Neutrophil (primary cell): ENCODE measurements at regions not wholly inside any gene's neighbourhood (a gene's known extent, or its start where the extent isn't known, plus 50 kb on each side); places are given as distances from the start of the nearest gene placed in this dataset.

Experiments
- H3K27ac ChIP-seq: fragments of 200-600 bp; sonication (generic); 2 replicates; pipeline ENCODE4 v1.5.1; 2016; ENCODE audit warnings: mild to moderate bottlenecking, moderate library complexity
- H3K27me3 ChIP-seq: fragments of 200-600 bp; sonication (generic); 2 replicates; pipeline ENCODE4 v1.6.0; 2016; ENCODE audit warnings: mild to moderate bottlenecking
- H3K36me3 ChIP-seq: fragments of 200-600 bp; sonication (generic); 2 replicates; pipeline ENCODE4 v1.5.1; 2017
- H3K4me1 ChIP-seq, 2 experiments: fragments of 200-600 bp in 1 of 2; sonication (generic) in 1 of 2; 1 replicate in 1 of 2; 2 replicates in 1 of 2; pipeline versions ENCODE4 v1.5.1 to v1.6.1; 2013 to 2016; ENCODE audit warnings: low read depth in 1 of 2, low read length in 1 of 2, mild to moderate bottlenecking in 1 of 2, moderate library complexity in 1 of 2; ENCODE audit not compliant: control insufficient read depth in 1 of 2, insufficient read depth in 1 of 2
- H3K4me3 ChIP-seq, 2 experiments: fragments of 200-600 bp in 1 of 2; sonication (generic) in 1 of 2; 1 replicate in 1 of 2; 2 replicates in 1 of 2; pipeline ENCODE4 v1.5.1; 2013 to 2016; ENCODE audit warnings: low read depth in 1 of 2, low read length in 1 of 2, mild to moderate bottlenecking in 1 of 2, moderate library complexity in 1 of 2
- H3K9me3 ChIP-seq: fragments of 200-600 bp; sonication (generic); 2 replicates; pipeline ENCODE4 v1.5.1; 2016
- CTCF ChIP-seq: fragments of 200-600 bp; sonication (generic); IDR thresholded peaks from 2 replicates; pipeline ENCODE4 v1.5.1; 2016; ENCODE audit warnings: antibody characterized with exemption

GRCh38 chr11:134925432-134925831 is 513.4 kb upstream of the B3GAT1 start:
- Histone ChIP-seq H3K27me3 (no peaks in the 10 kb centered on the region), H3K36me3 (no peaks in the 10 kb centered on the region), H3K4me1 (no peaks in the 10 kb centered on the region), H3K27ac (no peak overlapping the region), H3K9me3 (no peaks in the 10 kb centered on the region), H3K4me3 (no peak overlapping the region)
- no peak for TF ChIP-seq CTCF

- Histone ChIP-seq H3K4me1 (no peaks in the 10 kb centered on the region), H3K4me3 (no peak overlapping the region), H3K27me3 (no peaks in the 10 kb centered on the region), H3K9me3 (no peaks in the 10 kb centered on the region), H3K36me3 (no peaks in the 10 kb centered on the region), H3K27ac (no peak overlapping the region)
- TF ChIP-seq CTCF = no peak
Observed at GRCh38 chr11:134923441-134923840, 511.4 kb upstream of the B3GAT1 start.

- TF ChIP-seq CTCF = no peak
- no peaks in the 10 kb centered on the region for H3K4me1 ChIP-seq
- no peaks in the 10 kb centered on the region for H3K9me3 ChIP-seq
- H3K27ac ChIP-seq = no peak overlapping the region
- no peak overlapping the region for H3K4me3 ChIP-seq
- H3K27me3 ChIP-seq = no peaks in the 10 kb centered on the region
- H3K36me3 ChIP-seq = no peaks in the 10 kb centered on the region
Observed at GRCh38 chr11:134921938-134922337, 509.9 kb upstream of the B3GAT1 start.

- Histone ChIP-seq H3K4me3 (no peak overlapping the region), H3K36me3 (no peaks in the 10 kb centered on the region), H3K27ac (no peak overlapping the region), H3K9me3 (no peaks in the 10 kb centered on the region), H3K27me3 (no peaks in the 10 kb centered on the region), H3K4me1 (no peaks in the 10 kb centered on the region)
- no peak for TF ChIP-seq CTCF
Observed at GRCh38 chr11:134920851-134921608, 509.0 kb upstream of the B3GAT1 start.

- Histone ChIP-seq H3K27me3 (no peaks in the 10 kb centered on the region), H3K4me3 (no peak overlapping the region), H3K9me3 (no peaks in the 10 kb centered on the region), H3K27ac (no peak overlapping the region), H3K36me3 (no peaks in the 10 kb centered on the region), H3K4me1 (no peaks in the 10 kb centered on the region)
- TF ChIP-seq CTCF = no peak
Observed at GRCh38 chr11:134916421-134917213, 504.6 kb upstream of the B3GAT1 start.
